NCI-H187 treated with DMSO at 0.1 percent for 48 hours (cell line): ENCODE measurements at regions not wholly inside any gene's neighbourhood (a gene's known extent, or its start where the extent isn't known, plus 50 kb on each side); places are given as distances from the start of the nearest gene placed in this dataset.

Experiments
- DNase-seq: peaks from one replicate; lab custom pipeline; 2025; lab: John Stamatoyannopoulos, UW

DNA sequence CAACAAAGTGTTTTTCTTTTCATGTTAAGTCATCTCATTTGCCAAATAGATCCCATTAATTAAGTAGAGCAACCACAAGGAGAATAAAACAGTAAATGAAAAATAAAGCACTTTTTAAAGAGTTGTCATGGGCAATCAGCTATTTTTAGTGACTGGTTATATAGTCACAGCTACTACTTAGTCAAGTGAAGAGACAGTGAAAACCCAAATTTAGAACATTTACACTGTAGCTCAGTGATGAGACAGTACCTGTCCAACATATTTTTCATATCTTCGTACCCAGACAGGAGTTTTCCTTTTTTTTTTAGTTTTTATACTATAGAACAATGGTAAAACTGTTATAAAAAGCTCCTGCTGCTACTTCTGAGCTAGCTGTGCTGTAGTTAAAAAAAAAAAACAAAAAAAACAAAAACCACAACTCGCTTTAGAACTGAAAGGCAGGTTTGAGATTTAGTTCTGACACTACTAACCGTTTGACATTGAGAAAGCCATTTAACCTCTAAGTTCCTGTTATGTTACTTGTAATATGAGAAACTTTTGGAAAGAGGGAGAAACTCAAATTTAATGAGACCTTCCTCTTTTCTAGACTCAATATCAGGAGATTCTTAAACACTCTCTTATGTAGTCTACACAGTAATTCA lies 777.5 kb downstream of the ADGRL2 start:
- DNase-seq, result no peak

DNA sequence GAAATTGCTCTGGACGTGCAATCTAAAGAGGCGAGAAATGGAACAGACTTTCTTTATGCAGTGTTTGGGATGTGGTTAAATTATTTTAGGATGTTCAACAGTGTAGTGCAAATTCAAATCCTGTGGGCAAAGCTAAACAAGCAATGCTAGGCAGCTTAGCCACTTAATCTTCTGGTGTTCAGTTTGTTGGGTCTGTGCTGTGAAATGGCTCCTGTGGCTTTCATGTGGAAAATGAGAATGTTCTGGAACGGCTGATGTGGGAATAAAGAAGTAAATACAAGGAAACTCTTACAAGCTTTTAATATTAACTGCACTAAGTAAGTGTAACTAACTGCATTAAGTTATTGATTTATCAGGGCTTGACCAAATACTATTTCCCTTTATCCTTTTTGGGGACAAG lies 766.6 kb downstream of the ADGRL2 start:
- DNase-seq, result no peak

DNA sequence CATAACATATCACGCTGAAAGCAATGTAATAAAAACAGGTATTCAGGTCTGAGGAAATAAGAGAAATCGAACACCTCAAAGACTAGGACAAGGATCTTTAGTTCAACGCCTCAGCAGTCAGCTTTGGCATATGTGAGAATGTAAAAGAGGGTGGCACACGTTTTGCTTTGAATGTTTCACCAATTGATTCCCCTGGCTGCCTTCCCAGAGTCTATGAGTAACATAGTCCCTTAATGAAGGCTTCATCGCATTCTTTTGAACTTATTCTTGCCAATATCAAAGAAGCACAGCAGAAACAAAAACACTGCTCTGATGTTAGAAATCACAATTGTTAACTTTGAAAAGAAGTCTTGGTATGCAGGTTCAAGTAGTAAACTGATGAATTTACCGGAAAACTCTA lies 764.8 kb downstream of the ADGRL2 start:
- no peak for DNase-seq

DNA sequence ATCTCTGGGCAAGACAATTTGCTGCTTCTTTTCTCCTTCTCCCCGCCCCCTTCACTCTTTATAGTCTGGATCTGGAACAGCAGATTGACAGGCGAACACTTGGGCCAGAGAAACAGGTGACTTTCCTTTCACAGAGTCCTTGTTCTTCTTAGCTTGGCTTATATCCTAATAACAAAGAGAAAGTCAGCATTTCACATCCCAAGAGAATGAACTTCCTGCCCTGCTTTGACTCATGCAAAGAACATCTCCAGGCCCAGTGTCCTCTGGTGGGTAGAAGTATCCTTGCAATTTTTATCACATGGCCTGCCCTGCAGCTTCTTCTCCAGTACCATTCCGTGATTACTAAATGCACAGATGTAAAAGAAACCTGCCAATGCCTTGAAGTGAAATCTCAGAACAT lies 764.4 kb downstream of the ADGRL2 start:
- no peak for DNase-seq

DNA sequence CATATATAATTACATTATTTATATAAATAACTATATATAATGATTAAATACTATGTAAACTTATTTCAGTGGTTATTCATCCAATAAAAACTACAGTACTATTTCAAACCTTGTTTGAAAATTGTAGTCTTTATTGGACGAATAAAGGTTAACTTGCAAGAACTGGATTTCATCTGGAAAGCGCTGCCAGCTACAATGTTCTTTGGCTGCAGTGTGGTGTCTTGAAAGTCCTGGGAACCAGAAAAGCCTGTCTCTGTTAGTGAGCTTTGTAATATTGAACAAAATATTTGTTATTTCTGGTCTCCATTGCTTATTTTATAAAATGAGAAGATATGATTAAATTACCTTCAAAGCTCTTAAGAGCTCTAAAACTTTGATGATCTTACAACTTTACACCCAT lies 763.6 kb downstream of the ADGRL2 start:
- no peak for DNase-seq

DNA sequence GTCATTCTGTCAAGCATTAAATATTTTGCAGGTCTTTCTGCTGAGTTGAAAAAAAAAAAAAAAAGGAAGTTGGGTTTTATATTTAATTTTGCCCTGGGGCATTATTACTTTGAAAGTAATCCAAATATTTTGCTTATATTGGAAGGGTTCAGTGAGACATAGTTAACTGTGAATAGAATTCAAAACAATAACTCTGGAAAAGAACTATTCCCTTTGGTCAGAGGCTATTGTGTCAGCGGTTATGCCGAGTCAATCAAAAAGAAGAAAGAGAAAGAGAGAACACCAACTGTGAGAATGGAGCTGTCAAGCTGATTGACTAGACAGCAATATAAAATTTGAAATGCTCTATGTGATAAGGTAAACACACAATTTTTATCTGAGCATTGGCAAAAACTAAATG lies 761.7 kb downstream of the ADGRL2 start:
- no peak for DNase-seq

DNA sequence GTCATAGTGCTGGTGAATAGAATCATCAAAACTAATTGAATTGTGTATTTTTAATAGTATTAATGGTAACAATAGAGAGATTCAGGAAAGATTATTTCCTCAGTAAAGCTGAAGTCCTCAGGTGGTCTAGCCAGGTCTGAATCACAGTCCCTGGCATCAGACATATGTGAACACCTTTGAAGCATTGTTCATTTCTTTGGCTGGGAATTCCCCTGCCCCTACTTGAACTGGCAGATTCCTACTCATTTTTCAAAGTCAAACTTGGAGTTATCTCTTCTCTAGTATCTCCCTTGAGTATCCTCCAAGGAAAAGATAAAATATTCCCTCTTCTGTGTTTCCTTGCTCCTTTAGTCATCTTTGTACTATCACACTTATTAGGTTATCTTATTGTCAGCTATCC lies 759.8 kb downstream of the ADGRL2 start:
- DNase-seq, result no peak

DNA sequence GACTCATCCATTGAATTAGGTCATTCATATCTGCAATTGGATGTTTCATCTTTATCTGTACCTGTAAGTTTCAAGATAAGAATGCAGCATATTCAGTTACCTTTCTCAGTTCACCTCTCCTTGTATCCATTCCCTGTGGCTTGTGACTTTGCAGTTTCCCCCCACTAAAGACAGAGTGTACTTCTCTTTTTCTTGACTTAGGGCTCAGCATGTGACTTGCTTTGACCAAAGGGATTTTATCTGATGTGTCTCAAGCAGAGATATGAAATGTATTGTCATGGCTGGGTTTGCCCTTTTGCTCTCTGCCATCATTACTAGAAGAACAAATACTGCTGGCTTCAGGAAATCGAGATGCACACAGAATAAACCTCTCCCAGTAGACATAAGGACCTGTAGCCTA lies 754.8 kb downstream of the ADGRL2 start:
- DNase-seq, result no peak

DNA sequence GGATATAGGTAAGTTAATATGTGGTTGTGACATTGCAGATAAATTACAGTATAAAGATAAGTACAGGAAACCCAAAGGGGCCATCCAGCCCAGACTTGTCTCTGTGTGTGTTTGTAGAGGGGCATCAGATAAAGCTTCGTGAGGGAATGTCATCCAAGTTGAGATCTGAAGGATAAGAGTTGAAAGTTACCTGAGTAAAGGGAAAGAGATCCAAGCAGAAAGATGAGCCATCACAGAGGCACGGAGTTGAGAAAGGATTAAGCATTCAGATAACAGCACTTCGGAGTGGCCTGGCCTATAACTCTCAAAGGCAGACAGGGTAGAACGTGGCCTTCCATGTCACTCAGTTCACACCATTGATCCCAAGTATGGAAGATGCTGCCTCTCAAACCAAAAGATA lies 749.1 kb downstream of the ADGRL2 start:
- DNase-seq, result no peak

DNA sequence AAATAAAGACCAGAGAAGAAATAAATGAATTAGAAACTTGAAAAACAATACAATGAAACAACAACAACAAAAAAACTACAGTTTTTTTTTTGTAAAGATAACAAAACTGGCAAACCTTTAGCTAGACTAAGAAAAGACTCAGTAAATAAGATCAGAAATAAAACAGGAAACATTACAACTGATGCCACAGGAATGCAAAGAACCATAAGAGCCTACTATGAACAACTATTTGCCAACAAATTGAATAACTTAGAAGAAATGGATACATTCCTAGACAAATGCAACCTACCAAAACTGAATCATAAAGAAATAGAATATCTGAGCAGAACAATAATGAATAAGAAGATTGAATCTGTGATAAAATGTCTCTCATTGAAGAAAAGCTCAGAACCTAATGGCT lies 742.0 kb downstream of the ADGRL2 start:
- no peak for DNase-seq

DNA sequence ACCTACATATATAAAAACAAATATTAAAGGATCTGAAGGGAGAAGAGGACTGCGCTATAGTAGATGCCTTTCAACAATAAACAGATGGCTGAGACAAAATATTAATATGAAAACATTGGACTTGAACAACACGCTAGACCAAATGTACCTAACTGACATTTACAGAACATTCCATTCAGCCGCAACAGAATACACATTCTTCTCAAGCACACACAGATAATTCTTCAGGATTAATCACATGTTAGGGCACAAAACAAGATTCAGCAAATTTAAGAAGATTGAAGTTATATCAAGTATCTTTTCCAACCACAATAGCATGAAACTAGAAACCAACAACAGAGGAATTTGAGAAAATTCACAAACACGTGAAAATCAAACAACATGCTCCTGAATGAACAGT lies 741.4 kb downstream of the ADGRL2 start:
- no peak for DNase-seq

DNA sequence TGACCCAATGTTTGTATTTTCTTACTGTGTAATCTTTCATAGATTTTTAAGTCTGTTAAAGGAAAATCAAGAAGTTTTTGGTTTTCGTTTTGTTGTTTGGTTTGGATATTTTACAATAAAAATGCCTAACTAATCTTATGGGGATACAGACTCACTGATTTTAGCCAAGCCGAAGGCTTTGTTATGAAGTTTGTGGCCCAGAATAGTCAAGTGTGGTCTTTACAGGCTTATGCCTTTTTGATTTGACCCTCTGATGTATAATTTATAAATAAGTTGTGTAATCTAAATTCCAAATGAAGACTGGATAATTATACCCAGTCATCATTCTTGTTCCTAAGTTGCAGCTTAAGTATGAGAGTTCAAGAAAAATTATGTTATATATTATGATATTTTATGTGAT lies 739.3 kb downstream of the ADGRL2 start:
- no peak for DNase-seq

DNA sequence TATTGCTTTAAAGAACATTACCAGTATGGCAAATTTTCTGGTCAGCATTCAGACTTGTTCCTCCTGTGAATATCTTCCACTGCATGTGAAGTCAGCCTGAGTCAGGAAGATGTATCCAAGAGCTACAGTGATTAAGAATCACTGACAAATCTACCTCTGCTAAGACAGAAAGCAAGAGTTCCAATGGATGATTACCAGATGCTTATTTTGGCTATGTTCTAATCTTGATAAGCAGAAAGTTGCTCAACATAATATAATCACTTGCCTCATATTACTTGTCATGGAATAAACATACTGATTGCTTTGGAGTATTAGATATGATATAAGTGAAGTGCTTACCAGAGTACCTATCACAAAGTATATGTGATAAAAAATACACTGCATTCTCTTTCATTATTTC lies 738.1 kb downstream of the ADGRL2 start:
- no peak for DNase-seq

DNA sequence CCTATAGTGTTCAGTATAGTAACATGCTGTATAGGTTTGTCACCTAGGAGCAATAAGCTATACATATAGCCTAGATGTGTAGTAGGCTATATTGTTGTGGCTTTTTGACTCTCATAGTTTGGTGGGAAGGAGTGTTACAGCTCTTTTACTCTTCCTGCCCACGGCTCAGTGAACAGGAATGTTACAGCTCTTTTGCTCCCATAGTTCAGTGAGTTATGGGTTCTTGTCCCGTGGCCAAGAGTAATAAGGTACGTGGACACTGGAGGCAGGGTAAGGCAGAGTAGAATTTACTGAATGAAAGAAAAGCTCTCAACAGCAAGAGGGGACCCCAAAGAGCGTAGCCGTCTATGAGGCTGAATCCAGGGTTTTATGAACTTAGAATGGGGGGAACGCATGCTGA lies 734.3 kb downstream of the ADGRL2 start:
- DNase-seq, result no peak

DNA sequence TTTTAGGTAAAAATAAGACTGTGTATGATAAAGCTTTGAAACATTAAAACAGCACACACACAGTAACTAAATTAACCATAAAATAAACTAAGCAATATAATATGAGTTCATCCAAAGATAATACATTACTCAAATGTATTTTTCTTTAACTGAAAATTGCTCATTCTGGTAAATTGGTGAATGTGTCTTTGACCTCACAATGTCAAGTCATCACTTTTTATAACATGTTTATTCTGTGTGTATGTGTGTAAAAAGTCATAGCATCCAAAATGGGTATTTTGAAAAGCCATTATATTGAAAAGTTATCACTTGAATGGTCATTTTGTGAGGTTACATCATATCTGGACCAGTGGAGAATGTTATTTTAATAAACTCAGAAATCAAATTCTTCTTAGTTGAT lies 724.6 kb downstream of the ADGRL2 start:
- DNase-seq, result no peak

DNA sequence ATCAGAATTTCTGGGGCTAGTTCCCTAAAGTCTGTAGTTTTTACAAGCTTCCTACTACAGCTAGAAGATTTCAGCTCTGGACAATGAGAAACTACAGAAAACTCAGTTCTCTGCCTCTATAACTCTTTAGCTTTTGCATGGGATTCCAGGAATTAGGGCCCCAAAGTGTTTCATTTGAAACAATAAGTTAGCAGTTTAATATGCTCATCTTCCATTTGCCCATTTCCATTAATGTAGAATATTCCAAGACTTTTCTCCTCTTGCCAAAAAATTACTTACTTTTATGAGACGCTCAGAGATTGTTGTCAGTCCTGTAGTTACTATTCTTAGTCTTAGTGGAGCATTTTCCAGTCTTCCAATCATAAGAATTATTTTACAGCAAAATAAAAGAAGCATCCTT lies 719.9 kb downstream of the ADGRL2 start:
- DNase-seq, result no peak

DNA sequence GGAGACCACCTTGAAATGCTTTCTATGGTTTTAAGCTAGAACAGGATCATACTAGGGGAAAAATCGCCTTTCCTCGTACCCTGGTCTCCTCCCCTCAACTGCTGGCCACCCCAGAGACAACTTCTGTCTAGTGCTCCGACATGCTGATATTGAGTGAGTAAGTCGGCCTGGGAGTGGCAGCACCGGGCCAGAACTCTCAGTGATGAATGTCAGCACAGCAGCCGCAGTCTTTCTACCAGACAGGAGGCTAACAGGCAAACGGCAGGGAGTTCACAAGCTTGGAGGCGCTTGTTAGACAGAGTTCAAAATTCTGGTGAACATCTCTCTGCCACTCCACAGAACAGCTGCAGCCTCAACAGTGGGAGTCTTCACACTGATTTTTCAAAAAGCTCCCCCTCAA lies 716.9 kb downstream of the ADGRL2 start:
- no peak for DNase-seq

DNA sequence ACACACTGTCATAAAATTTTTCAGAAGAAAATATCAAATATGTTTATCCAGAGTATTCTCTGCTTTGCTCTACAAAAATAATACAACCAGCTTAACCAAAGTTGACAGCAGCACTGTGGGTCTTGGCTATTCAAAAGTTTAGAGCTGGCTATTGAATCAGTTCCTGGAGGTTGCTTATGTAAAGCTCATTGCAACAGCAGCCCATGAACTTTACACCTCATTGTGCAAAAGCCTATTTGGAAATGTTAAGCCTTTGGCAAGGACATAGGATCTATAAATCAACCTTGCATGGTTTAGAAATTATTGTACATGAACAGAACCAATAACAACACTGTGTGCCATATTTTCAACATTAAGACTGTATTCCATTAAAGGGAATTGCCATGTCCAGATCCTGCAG lies 714.9 kb downstream of the ADGRL2 start:
- DNase-seq, result no peak

DNA sequence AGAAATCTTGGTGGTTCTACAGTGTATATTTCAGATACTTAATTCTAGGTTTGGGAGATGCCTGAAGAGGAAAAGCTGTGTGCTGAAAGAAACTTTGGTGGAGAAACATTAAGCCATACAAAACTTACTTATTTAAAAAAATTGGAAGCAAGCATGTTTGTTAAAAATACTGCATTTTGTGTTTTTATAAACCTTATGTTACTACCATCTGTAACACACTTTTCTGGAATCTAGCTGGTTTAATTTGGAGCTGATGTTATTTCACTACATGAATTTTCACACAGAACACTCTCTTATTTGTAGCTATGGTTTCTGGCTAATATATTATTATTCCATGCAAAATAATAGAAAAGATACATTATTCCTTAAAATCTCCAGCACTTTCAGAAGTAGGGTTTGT lies 710.7 kb downstream of the ADGRL2 start:
- no peak for DNase-seq

DNA sequence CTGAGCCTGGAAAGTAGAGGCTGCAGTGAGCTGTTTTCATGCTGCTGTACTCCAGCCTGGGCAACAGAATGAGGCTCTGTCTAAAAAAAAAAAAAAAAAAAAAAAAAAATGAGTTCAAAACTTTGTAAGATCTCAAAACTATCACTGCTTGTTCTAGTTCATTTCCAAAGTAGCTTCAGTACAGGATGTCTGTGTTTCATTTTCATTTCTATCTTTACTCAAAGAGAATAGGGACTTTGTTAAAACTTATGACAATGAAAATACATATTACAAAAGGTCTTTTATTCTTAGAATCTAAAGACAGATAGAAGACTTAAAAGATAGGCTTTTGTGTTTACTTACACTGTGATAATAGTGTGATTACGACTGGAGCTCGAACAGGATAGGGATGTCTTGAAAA lies 709.7 kb downstream of the ADGRL2 start:
- DNase-seq, result no peak

DNA sequence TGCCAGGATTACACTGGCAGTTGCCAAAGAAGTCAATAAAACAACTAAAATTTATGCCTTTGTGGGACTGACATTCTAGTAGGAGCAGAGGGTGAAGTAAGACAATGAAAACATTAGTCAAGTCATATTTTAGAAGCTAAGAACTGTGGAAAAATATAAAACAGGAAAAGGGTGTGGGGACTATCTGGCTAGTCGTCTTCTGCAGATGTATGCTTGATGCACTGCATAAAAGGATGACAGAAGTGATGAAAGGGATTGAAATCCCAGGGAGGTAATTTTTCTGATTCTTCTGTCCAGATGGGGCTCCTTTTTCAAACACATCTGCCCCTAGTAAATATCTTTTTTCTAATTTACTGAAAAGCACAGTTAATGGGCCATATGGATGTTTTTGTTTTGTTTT lies 706.3 kb downstream of the ADGRL2 start:
- DNase-seq, result no peak

DNA sequence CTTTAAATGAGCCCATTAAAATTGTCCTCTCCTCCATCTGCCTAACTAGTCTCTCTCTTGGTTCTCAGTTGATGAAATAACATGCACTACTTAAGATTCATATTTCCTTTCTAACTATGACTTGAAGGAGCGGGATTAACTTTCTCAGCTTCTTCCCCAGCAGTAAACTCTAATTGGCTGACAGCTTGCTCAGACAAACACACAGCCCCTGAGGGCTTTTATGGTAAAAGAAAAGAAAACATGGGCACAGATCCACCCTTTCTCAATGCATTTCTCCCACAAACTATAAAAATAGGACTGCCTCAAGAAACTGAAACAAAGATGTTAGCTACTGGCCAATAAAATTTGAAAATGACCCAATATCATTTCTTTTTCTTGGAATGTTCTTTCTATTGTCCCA lies 703.1 kb downstream of the ADGRL2 start:
- no peak for DNase-seq

DNA sequence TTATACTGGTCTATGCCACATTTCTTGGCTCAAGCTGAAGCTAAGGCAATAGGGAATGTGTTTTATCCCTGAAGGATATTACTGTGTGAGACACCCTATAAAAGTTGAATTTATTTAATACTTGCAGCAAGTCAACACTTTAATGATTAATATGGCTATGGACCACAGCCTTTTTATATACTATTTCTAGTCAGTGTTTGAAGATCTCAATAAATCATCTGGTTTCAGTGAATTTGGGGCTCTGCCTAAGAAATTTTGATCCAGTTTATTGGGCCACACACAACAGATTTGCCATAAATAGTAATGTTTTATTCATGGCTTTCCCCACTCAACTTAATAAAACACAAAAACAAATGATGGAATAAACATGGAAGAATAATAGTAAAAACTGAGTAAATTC lies 698.3 kb downstream of the ADGRL2 start:
- DNase-seq, result no peak

DNA sequence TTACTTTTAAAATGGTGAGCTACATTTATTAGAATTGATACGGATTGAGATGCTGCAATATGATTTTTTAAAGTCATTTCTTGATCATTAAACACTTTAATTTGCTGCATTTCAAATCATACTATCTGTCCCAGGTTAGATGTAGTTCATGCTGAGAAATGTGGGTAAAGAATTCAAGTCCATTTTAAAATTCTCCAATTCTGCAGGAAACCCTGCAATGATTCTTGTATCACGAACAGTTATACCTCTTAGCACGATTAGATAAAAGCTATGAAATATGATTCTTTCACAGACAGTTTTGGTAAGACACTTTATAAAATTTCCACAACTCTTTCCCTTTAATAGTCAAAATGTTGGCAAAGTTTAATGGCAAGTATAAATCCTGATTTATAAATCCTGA lies 693.4 kb downstream of the ADGRL2 start:
- DNase-seq, result no peak

DNA sequence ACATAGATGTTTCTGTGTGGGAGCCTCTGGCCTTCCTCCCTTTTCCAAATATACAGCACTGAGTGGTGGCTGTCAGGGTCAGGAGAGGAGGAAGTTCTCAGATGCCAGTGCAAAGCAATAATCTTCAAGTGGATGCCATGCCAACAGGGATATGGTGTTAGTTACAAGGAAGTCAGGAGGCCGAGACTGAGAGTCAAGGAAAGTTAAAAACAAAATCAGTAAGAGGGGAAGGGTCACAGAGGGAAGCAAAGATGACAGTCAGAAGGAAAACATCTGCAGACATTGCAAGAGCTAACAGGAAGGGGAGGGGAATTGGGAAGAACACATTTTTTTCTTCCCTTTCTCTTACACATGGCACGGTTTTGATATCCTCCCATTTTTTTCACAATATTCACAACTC lies 691.4 kb downstream of the ADGRL2 start:
- DNase-seq, result no peak
